ENCODE measurements at regions not wholly inside any gene's neighbourhood (a gene's known extent, or its start where the extent isn't known, plus 50 kb on each side); places are given as distances from the start of the nearest gene placed in this dataset.

- Mint-ChIP-seq H3K4me1 (no peaks in the 10 kb centered on the region), H3K27ac (no peak overlapping the region), H3K27me3 (ENCODE audit: low read depth in 3 of 3) (peaks cover 0 to under 1% (median 0%) of the 10 kb centered on the region in 3 donors), H3K9me3 (peaks cover 0 to 5% (median 3%) of the 10 kb centered on the region in 7 donors), H3K36me3 (no peaks in the 10 kb centered on the region), H3K4me3 (no peak overlapping the region)
- no peak overlapping the region for H3K4me2 ChIP-seq (replicated peaks; ENCODE audit: extremely low read depth, low read length, poor library complexity, severe bottlenecking)
- TF ChIP-seq CTCF (IDR thresholded peaks at IDR 0.05): no peak
- no peak overlapping the region for H3K4me3 ChIP-seq (replicated peaks in 1 of 3; ENCODE audit: low read depth in 2 of 3, low read length in 3 of 3)
- no peaks in the 10 kb centered on the region for H3K9me3 ChIP-seq (replicated peaks in 1 of 2; ENCODE audit: control insufficient read depth in 1 of 2, insufficient read depth in 1 of 2, low read length in 2 of 2)
- no peaks in the 10 kb centered on the region for H3K36me3 ChIP-seq (replicated peaks in 1 of 2; ENCODE audit: control insufficient read depth in 1 of 2, insufficient read depth in 2 of 2, low read length in 2 of 2)
- WGBS (ENCODE audit: insufficient coverage): 76% methylated on average over 2 of the region's 5 CpGs
- H3K9ac ChIP-seq (ENCODE audit: insufficient read depth, low read length, poor library complexity, severe bottlenecking): no peak overlapping the region
- no peaks in the 10 kb centered on the region for H3K27me3 ChIP-seq (ENCODE audit: control insufficient read depth in 2 of 2, insufficient read depth in 2 of 2, low read length in 2 of 2)
- intact Hi-C loops (cut with micrococcal nuclease): no loop called here
- no peaks in the 10 kb centered on the region for H4K20me1 ChIP-seq (ENCODE audit: insufficient read depth, low read length)
- no peak for DNase-seq
- H3K79me2 ChIP-seq (ENCODE audit: insufficient read depth, low read length): no peaks in the 10 kb centered on the region
- no peak overlapping the region for H2AFZ ChIP-seq (ENCODE audit: insufficient read depth, low read depth, low read length, poor library complexity, severe bottlenecking)
- H3K27ac ChIP-seq (ENCODE audit: low read depth in 1 of 2, low read length in 2 of 2): no peak overlapping the region
- no peaks in the 10 kb centered on the region for H3K4me1 ChIP-seq (ENCODE audit: control insufficient read depth in 1 of 2, insufficient read depth in 2 of 2, low read length in 2 of 2)
Observed at GRCh38 chr5:38138574-38138973, 119.8 kb upstream of the EGFLAM start.

GRCh38 chr5:38135486-38136039, 122.8 kb upstream of the EGFLAM start:
- no peak for DNase-seq
- H3K79me2 ChIP-seq (ENCODE audit: insufficient read depth, low read length): no peaks in the 10 kb centered on the region
- Mint-ChIP-seq H3K9me3 (peaks cover 0 to 5% (median 3%) of the 10 kb centered on the region in 7 donors), H3K36me3 (no peaks in the 10 kb centered on the region), H3K4me1 (no peaks in the 10 kb centered on the region), H3K27me3 (ENCODE audit: low read depth in 3 of 3) (peaks cover 0 to 2% (median 0%) of the 10 kb centered on the region in 3 donors), H3K4me3 (no peak overlapping the region), H3K27ac (no peak overlapping the region)
- H3K4me1 ChIP-seq (ENCODE audit: control insufficient read depth in 1 of 2, insufficient read depth in 2 of 2, low read length in 2 of 2): no peaks in the 10 kb centered on the region
- H3K9ac ChIP-seq (ENCODE audit: insufficient read depth, low read length, poor library complexity, severe bottlenecking): no peak overlapping the region
- TF ChIP-seq CTCF (IDR thresholded peaks at IDR 0.05): no peak
- no peaks in the 10 kb centered on the region for H4K20me1 ChIP-seq (ENCODE audit: insufficient read depth, low read length)
- no peaks in the 10 kb centered on the region for H3K27me3 ChIP-seq (ENCODE audit: control insufficient read depth in 2 of 2, insufficient read depth in 2 of 2, low read length in 2 of 2)
- no peak overlapping the region for H3K4me3 ChIP-seq (replicated peaks in 1 of 3; ENCODE audit: low read depth in 2 of 3, low read length in 3 of 3)
- H3K36me3 ChIP-seq (replicated peaks in 1 of 2; ENCODE audit: control insufficient read depth in 1 of 2, insufficient read depth in 2 of 2, low read length in 2 of 2): no peaks in the 10 kb centered on the region
- no peaks in the 10 kb centered on the region for H3K9me3 ChIP-seq (replicated peaks in 1 of 2; ENCODE audit: control insufficient read depth in 1 of 2, insufficient read depth in 1 of 2, low read length in 2 of 2)
- H3K27ac ChIP-seq (ENCODE audit: low read depth in 1 of 2, low read length in 2 of 2): no peak overlapping the region
- H3K4me2 ChIP-seq (replicated peaks; ENCODE audit: extremely low read depth, low read length, poor library complexity, severe bottlenecking): no peak overlapping the region
- H2AFZ ChIP-seq (ENCODE audit: insufficient read depth, low read depth, low read length, poor library complexity, severe bottlenecking): no peak overlapping the region
- intact Hi-C loops (cut with micrococcal nuclease): no loop called here
- WGBS (ENCODE audit: insufficient coverage): 86% methylated on average over 6 of the region's 9 CpGs

Measured in CD14-positive monocyte (primary cell).